GM19193 (cell line): ENCODE measurements at regions not wholly inside any gene's neighbourhood (a gene's known extent, or its start where the extent isn't known, plus 50 kb on each side); places are given as distances from the start of the nearest gene placed in this dataset.

ENCODE experiments used
- POLR2A ChIP-seq: IDR thresholded peaks from 4 replicates; pipeline ENCODE4 v1.6.1; 2011; ENCODE audit not compliant: insufficient read depth, insufficient read length; ENCODE audit errors: extremely low read depth

DNA sequence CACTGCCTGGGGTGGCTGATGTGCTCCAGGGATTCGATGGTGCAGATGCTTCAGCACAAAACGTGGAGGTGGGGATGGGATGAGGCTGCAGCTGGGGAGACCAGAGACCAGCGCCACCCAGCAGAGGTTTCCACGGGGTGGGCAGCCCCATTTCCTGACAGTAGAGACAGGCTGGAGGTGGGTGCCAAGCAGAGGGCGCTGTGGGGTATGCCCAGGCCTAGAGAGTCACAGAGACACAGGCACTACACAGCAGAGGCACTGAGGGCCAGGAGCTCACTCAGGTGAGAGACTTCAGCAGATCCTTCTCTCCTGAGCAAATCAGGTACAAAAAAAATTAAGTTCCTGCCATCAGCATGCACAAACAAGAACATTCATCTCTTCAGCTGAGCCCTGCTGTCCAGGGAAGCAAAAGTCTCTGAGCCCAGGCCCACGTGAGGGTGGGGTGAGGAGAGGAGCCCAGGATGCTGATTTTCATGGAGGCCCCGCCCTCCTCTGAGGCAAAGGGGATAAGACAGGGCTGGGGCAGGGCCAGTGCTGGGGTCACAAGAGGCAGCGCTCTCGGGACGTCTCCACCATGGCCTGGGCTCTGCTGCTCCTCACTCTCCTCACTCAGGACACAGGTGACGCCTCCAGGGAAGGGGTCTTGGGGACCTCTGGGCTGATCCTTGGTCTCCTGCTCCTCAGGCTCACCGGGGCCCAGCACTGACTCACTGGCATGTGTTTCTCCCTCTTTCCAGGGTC is 53.1 kb downstream of the GGTLC2 start:
- no peak for TF ChIP-seq POLR2A

DNA sequence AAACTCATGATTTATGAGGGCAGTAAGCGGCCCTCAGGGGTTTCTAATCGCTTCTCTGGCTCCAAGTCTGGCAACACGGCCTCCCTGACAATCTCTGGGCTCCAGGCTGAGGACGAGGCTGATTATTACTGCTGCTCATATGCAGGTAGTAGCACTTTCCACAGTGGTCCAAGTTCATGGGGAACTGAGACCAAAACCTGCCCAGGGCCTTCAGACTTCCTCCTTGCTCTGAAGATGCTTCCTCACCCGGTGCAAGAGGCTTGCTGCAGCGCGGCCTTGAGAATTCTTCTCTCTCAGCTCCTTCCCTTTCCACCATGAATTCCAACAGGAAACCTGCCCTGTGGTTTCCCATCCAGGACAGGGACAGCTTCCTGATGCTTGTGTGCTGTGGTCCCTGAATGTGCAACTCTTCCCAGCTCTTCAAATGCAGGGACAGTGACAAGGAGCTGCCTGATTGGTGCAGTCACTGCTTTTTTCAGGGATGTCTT is 53.9 kb downstream of the GGTLC2 start:
- TF ChIP-seq POLR2A, result no peak

DNA sequence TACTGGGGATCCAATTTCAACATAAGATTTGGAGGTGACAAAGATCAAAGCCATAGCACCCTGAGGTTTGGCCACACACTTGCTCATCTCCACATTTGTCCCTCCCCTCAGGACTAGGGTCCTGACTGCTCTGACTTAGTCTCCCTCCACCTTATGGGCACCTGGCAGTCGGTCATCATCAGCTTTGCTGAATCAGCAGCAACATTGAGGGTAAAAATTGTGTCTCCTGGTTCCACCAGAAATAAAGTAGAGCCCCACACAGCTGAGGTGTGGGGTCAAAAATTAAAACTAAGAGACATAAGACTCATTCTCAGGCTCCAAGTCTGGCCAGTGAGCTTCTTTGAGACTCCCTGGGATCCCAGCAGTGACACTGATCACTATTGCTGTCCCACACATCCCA is 56.2 kb downstream of the GGTLC2 start:
- TF ChIP-seq POLR2A, result no peak

DNA sequence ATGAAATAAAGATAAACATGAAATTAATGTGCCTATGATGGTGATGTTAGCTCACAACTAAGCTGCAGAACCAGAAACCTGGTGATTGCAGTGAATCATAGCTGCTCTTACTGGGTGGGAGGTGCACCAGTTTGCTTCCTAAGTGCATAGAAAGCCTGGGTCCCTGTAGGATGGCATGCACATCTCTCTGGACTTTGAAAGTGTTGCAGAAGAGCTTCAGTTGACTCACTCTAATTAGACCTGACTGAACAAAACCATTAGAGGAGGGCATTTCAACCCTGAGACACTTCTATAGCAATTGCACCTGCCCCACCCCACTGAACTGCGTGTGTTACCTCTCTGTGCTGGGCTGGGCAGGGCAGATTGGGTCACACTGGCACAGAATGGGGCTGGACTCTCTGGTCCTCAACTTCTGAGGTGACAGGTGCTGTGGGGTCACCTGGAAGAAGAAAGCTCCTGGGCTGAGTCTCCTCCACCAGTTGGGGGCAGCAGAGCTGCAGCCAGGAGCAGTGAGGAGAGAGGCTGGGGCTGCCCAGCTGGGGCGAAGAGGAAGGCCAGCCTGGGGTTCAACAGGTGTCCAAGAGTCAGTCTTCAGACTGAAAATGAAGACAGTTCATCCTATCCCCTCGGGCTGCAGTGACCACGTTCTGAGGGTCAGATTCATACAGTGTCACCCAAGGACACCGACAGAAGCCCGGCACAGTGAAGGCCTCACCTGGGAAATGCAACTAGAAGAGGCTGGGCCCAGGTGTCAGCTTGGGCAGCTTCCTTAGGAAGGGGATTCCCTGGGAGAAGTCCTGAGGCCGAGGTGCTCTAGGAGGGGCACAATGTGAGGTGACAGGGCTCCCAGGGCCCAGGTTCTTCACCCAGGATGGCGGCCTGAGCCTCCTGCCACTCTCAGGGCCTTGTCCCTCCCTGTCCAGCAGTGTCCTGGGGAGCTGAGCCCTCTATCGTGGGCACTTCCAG is 58.1 kb downstream of the GGTLC2 start:
- no peak for TF ChIP-seq POLR2A

DNA sequence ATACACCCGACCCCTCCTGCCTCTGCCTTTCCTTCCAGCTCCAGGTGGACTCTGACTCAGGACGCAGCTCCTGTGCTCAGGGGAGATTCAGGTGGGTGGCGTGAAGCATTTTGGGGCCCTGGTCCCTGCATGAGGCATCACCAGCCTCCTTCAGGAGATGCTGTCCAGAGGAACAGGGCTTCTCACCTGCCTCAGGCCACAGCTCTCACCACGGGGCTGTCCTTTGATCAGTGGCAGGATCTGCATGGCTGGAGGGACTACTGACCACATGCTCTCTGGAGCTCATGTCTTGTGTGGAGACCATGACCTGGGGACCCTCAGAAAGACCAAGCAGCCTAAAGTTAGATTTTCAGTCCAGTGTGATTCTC is 58.8 kb downstream of the GGTLC2 start:
- TF ChIP-seq POLR2A, result no peak

DNA sequence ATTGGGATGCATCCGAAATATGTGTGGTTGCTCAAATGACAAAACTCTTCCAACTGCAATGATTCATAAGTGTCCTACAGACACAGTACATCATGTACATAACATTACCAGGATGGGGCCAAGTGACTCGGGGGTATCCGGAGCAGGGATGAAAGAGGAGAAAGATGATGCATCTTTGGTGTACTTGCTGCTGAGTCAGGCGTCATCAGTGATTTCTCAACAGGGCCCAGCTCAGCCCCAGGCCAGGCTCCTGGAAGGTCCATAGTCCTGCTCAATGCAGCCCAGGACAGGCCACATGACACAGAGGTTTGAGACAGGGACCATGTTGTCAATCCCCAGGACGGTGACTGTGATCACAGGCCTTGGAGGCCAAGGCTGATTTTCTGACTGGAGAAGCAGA is 59.3 kb downstream of the GGTLC2 start:
- no peak for TF ChIP-seq POLR2A

DNA sequence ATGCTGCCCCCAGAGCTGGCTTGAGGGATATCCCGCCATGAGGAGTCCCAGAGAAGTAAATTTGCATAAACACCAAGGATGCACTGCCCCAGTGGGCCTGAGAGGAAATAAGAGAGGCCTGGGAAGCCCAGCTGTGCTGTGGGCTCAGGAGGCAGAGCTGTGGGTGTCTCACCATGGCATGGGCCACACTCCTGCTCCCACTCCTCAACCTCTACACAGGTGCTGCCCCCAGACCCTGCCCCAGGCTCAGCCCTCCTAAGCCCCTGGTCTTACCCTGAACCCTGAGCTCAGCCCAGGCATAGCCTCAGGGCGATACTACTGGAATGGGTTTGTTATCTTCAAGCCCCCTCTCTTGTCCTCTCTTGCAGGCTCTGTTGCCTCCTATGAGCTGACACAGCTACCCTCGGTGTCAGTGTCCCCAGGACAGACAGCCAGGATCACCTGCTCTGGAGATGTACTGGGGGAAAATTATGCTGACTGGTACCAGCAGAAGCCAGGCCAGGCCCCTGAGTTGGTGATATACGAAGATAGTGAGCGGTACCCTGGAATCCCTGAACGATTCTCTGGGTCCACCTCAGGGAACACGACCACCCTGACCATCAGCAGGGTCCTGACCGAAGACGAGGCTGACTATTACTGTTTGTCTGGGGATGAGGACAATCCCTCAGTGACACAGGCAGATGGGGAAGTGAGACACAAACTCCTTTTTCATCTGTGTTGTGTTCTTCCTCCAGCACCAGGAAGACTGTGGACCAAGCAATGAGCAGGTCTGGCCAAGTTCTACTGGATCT is 59.9 kb downstream of the GGTLC2 start:
- no peak for TF ChIP-seq POLR2A

DNA sequence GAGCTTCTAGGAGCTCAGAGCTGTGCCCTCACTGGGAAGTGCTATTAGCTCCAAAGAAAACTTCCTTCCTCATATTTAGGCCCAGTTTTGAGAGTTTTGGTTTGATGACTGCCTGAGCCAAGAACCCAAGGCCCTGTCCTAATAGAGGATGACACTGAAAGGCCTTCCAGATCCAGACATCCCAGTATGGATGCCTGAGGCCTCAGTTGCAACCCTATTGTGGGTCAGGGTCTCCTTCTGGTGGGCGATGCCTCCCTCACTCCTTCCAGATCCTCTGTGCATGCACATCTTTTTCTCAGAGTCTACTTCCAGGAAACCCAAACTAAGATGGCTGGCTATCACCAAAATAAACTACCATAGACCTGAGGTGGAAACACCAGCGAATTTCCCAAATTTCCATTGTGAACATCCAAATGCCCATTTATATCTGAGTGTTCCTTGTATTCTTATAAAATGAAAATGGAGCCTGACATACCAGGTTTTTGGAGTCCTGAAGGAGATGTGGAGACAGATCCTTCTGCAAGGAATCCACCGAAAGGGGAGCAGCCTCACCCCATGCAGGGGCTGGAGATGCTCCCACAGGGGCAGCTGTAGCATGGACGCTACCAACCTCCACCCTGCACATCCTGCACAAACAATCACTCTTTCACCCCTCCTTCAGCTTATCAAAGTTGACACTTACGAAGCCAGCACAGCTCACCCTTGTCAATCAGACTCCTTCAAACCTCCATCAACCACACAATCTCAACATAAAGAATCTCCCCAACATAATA is 61.1 kb downstream of the GGTLC2 start:
- TF ChIP-seq POLR2A, result no peak

DNA sequence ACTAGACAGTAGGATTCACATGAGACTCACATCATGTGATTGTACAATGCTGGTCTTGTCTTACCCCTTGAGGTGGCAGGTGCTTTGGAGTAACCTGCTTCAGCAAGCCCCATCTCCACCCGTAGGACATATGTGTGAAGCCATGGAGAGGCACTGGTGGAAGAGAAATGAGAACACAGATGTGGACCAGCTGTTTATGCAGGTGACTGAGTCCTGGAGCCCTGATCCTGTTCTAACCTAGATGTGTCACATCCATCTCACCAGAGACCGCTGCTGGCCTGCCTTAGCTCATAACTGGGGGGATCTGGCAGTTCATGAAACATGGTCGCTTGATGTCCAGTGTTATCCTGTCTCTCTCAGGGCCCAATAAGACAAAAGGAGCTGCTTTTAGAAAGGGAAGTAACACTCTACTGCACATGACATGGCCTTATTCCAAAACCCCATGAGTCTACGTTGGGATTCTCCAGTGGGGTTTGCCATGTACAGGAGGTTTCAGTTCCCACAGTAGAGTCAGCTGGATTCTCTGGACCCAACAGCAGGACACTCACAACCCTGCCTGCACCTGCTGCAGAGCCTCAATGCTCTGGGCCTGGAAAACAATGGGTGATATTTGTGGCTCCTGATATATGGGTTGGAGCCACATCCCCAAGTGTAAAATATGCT is 62.0 kb downstream of the GGTLC2 start:
- TF ChIP-seq POLR2A, result no peak

DNA sequence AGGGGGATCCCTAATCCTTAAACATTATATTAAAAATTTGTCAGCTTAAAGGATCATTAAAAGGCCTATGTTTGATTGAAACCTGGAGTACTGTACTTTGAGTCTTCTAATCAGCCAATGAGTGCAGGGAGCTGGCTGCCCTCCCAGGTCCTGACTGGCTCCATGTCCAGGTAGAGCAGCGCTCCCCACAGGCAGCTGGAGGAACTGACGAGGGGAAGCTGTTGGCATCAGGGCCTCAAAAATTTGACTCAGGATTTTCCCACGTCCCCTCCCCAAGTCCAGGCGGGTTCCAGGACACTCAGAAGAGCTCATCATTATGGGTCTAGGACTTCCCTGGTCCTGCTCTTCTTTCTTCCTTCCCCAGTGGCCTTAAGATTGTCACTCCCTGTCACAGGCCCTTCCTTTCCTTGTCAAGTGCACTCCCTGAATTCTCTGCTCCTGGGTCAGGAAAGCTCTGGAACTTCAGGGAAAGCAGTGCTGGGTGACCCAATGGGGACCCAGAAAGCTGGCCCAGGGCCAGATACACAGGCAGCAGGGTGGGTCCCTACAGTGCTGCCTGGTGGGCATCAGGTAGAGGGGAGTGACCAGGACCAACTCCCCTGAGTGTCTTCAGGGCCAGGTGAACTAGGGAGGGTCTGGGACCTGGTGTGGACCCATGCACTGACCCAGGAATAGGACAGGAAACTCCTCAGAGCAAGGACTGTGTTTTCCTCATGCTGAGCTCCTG is 65.5 kb downstream of the GGTLC2 start:
- TF ChIP-seq POLR2A, result no peak

DNA sequence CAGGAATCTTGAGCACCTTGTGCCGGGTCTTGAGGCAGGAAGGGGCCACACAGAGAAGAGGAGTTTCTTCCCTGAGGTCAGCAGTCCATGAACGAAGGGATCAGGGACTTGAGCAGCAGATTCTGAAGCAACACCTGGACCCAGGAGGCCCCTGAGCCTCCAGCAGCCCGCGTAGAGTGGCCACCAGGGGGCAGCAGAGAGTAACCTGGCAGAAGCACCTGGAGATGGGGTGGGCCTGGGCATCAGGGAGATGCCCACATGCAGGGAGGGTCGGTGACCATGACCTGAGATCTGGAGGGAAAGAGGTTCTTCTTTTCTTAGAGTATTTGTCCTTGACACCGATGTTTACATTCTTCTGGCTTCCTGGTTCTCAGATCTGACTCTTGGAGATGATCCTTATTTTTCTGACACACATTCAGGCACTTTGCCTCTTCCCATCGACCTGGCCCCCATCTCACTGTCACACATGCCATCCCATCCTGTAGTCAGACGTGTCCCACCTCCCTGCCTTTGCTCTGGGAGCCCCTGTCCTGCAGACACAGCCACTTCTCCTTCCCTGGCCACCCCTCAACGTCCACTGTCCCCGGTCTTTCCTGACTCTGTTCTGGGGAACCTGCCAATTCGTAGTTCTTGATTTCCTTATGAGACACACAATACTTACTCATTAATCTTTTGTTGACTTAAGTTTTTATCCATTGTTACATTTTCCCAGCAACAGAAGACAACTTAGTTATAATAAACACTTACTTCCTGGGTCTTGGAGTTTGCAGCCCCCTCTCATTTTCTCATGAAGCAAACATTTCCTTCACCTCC is 66.5 kb downstream of the GGTLC2 start:
- TF ChIP-seq POLR2A, result no peak

DNA sequence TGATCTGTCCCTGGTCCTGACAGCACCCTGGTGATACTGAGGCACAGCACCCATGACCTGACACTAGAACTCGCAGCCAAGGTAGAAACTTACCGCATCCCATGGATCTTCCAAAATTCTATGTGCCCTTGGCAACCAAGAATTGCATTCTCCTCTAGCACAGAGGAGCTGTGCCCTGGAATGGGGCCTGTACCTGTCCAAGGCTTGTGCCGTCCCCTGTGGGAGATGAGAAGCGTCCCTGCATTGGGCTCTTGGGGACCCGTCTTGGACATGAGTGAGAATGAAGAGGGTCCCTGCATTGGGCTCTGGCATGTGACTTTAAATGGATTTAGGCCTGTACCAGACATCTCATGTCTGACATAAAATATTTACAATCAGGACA is 67.1 kb downstream of the GGTLC2 start:
- no peak for TF ChIP-seq POLR2A
